ENCODE measurements at regions not wholly inside any gene's neighbourhood (a gene's known extent, or its start where the extent isn't known, plus 50 kb on each side); places are given as distances from the start of the nearest gene placed in this dataset.

DNA sequence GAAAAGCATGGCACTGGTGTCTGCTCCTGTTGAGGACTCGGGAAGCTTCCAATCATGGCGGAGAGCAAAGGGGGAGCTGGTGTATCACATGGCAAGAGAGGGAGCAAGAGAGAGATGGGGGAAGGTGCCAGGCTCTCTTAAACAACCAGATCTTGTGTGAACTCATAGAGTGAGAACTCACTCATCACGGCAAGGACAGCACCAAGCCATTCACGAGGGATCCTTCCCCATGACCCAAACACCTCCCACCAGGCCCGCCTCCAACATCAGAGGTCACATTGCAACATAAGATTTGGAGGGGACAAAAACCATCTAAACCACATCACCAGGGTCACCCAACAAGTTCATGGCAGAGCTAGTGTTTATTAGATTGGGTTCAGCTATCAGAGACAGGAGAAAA is 218.7 kb upstream of the BCOR start:
- TF ChIP-seq CTCF (IDR thresholded peaks at IDR 0.05; ENCODE audit: insufficient read depth, low read length, poor library complexity, severe bottlenecking) = no peak
- no peaks in the 10 kb centered on the region for H3K36me3 ChIP-seq (ENCODE audit: control insufficient read depth, insufficient read depth, low read length)
- DNase-seq (ENCODE audit: low read depth) = no peak
- H3K27me3 ChIP-seq (ENCODE audit: control insufficient read depth, insufficient read depth, low read length) = no peaks in the 10 kb centered on the region
- H3K4me3 ChIP-seq (ENCODE audit: low read depth, low read length) = no peak overlapping the region

DNA sequence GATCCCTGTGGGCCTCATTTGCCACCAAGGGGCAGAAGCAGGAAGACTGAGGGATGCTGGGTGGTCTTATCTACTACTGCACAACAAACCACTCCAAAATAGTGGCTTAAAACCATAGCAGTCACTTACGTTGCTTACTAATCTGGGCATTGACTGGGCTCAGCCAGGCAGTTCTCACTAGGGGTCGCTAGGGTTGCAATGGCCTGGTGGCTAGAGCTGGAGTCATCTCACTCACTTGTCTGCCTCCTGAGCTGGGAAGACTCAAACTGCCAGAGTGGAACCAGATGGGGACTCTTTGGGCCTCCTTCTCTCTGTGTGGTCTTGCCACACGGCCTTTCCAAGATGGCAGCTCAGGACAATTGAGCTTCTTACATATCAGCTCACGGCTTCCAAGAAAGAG is 216.3 kb upstream of the BCOR start:
- no peaks in the 10 kb centered on the region for H3K27me3 ChIP-seq (ENCODE audit: control insufficient read depth, insufficient read depth, low read length)
- TF ChIP-seq CTCF (IDR thresholded peaks at IDR 0.05; ENCODE audit: insufficient read depth, low read length, poor library complexity, severe bottlenecking) = no peak
- no peaks in the 10 kb centered on the region for H3K36me3 ChIP-seq (ENCODE audit: control insufficient read depth, insufficient read depth, low read length)
- no peak overlapping the region for H3K4me3 ChIP-seq (ENCODE audit: low read depth, low read length)
- no peak for DNase-seq (ENCODE audit: low read depth)

DNA sequence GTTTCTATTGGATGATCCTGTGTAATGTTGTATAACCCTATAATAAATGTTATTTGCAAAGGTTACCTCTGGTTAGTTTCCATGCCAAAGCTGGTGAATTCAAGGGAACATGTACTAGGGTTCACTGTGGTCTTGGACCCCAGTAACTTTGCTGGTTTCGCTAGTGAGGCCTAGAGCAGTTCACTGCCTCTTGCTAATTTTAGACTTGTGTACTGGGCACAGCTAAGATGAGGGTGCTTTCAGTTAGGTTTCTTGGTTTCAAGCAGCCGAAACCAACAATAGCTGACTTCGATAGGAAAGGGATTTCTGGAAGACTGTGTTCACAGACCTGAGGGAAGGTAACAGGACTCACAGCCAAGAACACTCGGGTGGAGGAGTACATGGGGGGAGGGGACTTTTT is 215.5 kb upstream of the BCOR start:
- no peak overlapping the region for H3K4me3 ChIP-seq (ENCODE audit: low read depth, low read length)
- no peaks in the 10 kb centered on the region for H3K27me3 ChIP-seq (ENCODE audit: control insufficient read depth, insufficient read depth, low read length)
- TF ChIP-seq CTCF (IDR thresholded peaks at IDR 0.05; ENCODE audit: insufficient read depth, low read length, poor library complexity, severe bottlenecking) = no peak
- no peaks in the 10 kb centered on the region for H3K36me3 ChIP-seq (ENCODE audit: control insufficient read depth, insufficient read depth, low read length)
- no peak for DNase-seq (ENCODE audit: low read depth)

GRCh38 chrX:40310447-40310846 is 212.7 kb upstream of the BCOR start:
- Histone ChIP-seq H3K36me3 (ENCODE audit: control insufficient read depth, insufficient read depth, low read length) (no peaks in the 10 kb centered on the region), H3K27me3 (ENCODE audit: control insufficient read depth, insufficient read depth, low read length) (no peaks in the 10 kb centered on the region), H3K4me3 (ENCODE audit: low read depth, low read length) (no peak overlapping the region)
- no peak for TF ChIP-seq CTCF (IDR thresholded peaks at IDR 0.05; ENCODE audit: insufficient read depth, low read length, poor library complexity, severe bottlenecking)
- DNase-seq (ENCODE audit: low read depth) = no peak

- Histone ChIP-seq H3K27me3 (ENCODE audit: control insufficient read depth, insufficient read depth, low read length) (no peaks in the 10 kb centered on the region), H3K36me3 (ENCODE audit: control insufficient read depth, insufficient read depth, low read length) (no peaks in the 10 kb centered on the region), H3K4me3 (ENCODE audit: low read depth, low read length) (no peak overlapping the region)
- no peak for DNase-seq (ENCODE audit: low read depth)
- TF ChIP-seq CTCF (IDR thresholded peaks at IDR 0.05; ENCODE audit: insufficient read depth, low read length, poor library complexity, severe bottlenecking) = no peak
Observed at GRCh38 chrX:40310016-40310415, 212.3 kb upstream of the BCOR start.

- no peaks in the 10 kb centered on the region for H3K36me3 ChIP-seq (ENCODE audit: control insufficient read depth, insufficient read depth, low read length)
- DNase-seq (ENCODE audit: low read depth) = no peak
- no peak for TF ChIP-seq CTCF (IDR thresholded peaks at IDR 0.05; ENCODE audit: insufficient read depth, low read length, poor library complexity, severe bottlenecking)
- H3K4me3 ChIP-seq (ENCODE audit: low read depth, low read length) = no peak overlapping the region
- H3K27me3 ChIP-seq (ENCODE audit: control insufficient read depth, insufficient read depth, low read length) = no peaks in the 10 kb centered on the region
Observed at GRCh38 chrX:40307871-40308270, 210.1 kb upstream of the BCOR start.
